Suppressor macrophage treated with lipopolysaccharide for 4 hours (primary cell): ENCODE measurements at regions not wholly inside any gene's neighbourhood (a gene's known extent, or its start where the extent isn't known, plus 50 kb on each side); places are given as distances from the start of the nearest gene placed in this dataset.

ENCODE experiments used
- DNase-seq: peaks from one replicate; pipeline ENCODE4 v3.0.0-alpha.2; 2020

DNA sequence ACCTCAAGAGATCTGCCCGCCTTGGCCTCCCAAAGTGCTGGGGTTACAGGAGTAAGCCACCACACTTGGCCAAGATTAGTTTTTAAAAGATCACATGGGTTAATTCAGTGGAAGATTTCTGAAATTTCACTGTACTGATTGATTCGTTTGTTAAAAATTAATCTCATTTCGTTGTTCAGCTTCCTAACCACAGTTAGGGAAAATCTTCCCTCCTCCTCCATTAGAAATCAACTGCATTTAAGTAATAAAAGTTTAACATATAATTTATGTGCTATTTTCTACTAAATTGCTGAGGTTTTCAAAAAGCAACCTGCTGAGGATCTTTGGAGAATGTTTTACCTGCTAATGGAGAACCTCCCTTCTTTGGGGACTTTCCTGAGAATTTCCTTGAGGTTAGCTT, 522.4 kb downstream of the GATA3 start:
- no peak for DNase-seq

DNA sequence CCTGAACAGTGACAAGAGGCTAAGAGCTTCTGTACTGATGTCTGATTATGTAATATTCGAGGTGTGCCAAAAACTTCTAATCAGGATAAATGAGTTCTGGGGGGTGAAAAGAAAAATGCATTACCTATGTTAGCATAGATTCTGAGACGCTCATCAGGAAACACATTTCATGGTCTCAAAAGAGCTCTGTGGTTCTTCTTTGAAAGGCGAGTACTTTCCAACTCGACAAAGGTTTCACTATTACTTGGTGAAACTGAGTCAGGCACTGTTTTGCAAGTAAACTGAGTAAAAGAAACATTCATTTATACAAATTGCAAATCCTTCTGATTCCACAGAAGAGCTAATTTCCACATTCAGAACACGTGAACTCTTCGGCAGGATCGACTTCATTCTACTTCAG, 523.2 kb downstream of the GATA3 start:
- DNase-seq, result no peak

DNA sequence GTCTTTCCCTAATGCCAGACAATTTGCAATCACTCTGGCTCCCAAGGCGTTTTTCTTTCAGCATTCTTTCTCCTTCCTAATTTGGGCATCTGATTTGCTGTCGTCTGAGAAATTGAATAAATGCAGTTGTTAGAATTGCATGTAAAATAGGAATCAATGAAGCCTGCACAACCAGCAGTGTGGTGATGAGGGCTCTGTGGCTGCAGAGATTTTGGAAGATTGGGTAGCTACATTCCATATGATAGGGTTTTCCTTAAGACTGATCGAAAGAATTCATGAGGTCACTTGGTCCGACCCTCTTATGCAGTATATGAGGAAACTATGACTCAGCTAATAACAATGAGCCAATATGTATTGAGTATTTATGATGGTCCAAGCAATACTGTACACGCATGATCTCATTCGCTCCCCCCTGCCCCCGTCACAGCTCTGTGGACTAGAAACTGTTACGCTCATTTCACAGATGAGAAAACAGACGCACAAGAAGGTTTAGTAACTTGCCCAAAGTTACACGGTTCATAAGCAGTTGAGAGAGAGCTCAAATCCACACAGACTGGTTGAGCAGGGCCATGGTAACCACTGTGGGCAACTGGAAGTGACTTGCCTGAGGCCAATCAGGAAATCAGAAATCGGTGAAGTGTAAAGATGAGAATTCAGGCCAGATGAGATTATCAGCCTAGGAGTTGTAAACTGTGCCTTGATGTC, 527.2 kb downstream of the GATA3 start:
- no peak for DNase-seq

DNA sequence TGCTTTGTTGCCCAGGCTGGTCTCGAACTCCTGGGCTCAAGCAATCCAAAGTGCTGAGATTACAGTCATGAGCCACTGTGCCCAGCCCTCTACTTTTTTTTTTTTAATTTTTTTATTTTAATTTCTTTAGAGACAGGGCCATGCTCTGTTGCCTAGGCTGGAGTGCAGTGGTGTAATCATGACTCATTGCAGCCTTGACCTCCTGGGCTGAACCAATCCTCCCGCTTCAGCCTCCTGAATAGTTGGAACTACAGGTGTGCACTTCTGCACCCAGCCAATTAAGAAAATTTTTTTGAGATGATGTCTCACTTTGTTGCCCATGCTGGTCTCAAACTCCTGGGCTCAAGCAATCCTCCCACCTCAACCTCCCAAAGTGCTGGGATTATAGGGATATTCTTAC, 528.6 kb downstream of the GATA3 start:
- no peak for DNase-seq

DNA sequence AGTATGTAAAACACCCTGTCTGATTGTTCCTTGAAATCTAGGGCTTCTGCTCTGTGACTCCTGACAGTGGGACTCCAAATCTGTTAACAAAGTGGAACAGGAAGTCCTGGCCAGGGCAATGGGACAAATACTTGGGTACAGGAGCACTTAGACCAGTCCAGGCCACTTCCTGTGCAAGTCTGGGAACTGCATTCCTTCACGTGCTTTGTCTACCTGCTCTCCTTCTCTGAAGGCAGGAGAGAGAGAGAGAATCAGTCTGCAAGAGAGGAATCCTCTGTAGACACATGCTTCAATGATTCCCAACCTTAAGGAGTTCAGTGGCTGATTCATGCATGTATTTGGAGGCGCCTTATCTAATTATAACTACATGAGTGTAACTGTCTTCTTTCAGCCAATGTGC, 530.2 kb downstream of the GATA3 start:
- DNase-seq, result no peak

DNA sequence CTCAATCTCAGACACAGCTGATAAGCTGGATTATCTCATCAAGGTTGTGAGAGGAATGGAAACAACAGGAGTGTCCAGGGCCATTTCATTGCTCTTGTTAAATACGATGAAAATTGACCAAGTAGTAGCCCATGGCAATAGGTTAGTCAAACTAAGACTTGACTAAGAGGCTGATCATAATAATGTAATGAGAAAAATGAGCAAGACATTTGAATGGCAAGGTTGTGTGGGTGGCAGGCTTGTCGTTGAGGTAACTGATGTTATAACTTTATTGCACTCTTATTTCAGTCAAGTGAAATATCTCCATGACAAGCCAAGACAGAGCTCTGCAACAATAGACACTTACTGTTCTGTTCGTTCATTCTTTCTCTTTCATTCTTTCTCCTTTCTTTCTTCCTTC, 532.0 kb downstream of the GATA3 start:
- DNase-seq, result no peak

DNA sequence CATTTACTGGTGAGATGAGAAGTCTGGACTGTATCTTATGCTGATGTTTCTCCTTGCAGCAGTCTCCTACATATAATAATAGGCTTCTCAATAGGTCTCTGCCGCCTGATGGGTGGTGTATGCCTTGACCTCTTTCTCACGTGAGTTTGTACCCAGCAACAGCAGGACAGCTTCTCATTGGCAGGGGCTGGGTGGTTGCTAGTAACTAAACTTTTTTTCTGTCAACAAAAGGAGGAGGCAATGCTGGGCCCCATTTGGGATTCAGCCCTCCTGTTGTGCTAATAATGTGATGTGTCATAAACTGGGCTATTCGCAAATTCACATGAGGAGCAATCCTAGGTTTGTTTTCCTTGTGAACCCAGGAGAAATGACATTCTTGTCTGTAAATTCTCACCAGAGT, 533.6 kb downstream of the GATA3 start:
- no peak for DNase-seq

DNA sequence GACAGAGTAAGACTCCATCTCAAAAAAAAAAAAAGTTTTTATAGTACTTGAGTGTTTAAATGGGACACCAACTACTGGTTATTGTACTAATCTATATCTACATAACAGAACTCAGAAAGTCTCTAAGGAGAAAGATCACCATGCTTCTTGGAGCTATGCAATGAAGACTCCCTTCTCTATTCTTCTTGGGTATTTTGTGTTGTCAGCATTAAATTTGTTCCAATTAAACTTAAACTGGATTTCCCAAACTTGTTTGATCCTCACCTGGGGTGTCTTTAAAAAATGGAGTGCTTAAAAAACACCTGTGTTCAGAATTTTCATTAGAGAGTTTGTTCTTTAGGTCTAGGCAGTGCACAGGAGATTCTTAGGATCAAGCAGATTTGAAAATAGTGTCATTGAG, 536.0 kb downstream of the GATA3 start:
- no peak for DNase-seq

DNA sequence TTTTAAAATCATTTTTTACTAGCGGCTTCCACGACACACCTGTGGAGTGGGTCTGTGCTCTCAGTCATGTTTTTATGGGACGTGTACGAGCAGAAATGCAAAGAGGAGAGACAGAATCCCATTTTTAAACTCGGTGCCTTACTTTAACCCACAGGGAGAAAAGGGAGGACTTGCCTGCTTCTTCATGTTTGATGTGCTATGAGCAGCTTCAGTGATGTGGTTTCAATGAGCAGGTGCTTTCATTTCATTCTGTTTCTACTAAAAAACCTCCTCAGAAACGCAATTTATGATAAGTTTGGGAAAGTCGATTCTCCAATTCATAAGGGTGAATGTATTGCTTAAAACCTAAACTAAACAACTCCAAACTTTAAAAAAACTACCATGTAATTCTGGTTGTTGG, 537.2 kb downstream of the GATA3 start:
- DNase-seq, result no peak

DNA sequence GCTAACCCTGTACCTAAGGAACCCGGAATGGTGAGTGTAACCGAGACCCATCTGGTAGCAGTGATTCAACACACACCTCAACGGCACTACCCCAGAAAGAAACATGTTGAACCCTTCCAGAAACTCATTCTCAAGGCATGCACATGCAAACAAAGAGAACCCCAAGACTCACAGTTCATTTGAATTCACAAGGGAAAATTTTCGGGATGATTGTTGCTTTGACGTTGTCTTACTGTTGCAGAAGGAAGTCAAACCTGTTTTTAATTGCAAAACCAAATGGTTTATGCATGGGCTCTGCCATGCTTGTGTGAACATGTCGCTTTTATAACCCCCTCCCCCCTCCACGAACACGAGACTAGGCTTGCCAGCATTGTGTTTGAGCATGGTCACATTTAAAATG, 539.7 kb downstream of the GATA3 start:
- no peak for DNase-seq

DNA sequence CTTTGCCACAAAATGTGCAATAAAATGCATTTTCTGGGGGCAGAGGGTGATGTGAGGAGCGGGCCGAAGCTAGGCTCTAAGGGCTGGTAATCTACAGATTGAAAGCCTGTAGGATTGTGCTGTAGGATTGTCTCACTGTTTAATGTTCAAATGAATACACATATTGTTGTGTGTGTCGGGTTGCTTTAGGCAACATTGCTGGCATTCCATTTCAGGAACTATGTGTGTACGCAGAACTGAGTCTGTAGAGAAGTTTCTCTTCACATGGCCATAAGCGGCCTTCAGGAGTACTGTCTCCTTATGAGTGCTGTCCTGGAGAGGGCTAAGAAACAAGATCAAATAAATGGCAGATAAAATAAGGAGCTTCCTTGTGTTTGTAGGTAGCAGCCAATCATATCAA, 540.2 kb downstream of the GATA3 start:
- no peak for DNase-seq

DNA sequence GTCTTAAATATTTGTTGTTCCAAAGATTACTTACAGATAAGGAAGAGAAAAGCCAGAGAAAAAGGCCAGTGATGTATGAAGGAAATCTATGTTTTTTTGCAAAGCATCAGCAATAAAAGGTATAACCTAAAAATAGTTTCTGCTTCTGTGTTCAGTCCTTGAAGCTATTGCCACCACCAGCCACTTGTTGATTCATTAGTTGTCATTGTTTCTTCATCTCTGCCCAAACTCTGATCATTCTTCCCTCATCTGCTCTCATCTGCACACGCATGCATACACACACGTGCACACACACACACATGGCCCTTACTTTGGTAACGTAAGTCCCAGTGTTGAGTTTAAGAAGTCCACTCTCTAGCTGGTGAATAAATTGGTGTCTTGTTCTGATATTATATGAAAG, 540.7 kb downstream of the GATA3 start:
- no peak for DNase-seq

DNA sequence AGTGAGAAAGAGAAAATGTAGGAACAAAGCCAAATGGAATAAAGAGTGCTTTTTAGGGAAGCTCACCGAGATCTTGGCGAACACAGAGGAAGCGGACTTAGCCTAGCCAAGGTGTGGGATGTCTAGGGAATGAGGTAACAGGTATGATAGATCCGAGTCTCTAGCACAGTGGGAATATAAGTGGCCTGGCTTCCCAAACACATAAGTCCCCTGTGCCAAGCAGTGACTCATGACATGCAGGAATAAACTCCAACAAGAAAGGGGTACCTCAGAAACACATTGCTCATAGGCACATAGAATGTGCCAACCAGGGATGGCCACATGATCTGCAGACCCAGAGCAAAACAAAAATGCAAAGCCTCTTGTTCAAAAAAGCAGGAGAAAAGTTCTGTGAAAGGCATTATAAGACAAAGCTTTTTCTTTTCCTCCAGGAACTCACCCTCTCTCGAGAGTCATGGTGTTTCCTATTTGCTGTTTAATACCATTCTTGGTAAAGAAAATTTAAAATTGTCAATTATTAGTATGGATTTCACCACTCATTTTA, 542.5 kb downstream of the GATA3 start:
- no peak for DNase-seq

DNA sequence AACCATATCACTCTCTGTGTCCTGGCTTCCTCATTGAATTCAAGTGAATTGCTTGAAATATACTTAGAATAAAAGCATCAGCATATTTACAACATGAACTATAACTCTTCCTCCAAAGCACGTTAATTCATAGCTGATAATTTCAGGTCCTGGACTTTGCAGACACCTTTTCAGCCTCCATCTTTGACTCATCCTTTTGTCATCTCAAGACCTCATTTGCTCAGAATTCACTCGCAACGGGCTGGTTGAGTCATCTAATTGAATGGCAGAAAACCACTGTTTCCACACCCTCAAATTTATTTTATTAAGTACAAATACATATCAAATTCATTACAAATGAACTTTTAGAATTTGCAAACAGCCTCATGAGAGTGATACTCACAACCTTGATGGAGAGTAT, 545.7 kb downstream of the GATA3 start:
- no peak for DNase-seq

DNA sequence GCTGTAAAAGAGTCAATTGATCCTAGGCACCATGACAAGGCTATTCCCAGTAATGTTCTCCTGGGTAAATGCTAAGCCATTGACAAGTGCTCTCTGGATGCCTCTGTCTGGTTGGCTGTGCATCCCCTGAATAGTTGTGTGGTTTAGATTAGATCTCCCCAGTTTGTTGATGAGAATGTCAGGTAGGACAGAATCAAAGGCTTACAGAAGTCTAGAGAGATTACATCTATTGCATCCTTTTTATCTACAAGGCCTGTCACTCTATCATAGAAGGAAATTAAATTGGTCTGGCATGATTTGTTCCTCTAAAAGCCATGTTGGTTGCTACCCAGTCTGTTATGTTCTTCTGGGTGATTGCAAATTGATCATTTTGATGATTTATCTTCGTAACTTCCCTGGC, 548.3 kb downstream of the GATA3 start:
- DNase-seq, result no peak

DNA sequence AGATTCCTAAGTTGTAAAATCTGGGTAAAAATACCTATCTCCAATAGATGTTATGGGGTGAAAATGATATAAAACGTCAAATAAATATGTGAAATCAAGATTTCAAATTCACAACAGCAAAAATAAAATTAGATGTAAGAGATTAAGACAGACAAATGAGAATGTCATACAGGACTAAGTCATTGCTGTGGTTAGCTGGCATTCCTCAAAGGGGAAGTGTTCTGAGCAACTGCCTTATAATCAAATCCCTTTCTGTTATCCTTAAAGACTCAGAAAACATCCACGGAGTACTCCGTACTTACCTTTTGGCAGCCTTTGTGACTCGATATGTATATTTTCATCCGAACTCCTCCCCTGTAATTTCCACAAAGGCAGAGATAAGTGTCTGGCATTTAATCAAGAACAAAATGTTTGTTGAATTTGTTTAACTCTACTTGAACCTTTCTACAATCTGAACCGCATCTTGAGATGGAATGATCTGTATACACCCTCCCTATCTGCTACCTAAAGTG, 559.6 kb downstream of the GATA3 start:
- DNase-seq, result no peak

DNA sequence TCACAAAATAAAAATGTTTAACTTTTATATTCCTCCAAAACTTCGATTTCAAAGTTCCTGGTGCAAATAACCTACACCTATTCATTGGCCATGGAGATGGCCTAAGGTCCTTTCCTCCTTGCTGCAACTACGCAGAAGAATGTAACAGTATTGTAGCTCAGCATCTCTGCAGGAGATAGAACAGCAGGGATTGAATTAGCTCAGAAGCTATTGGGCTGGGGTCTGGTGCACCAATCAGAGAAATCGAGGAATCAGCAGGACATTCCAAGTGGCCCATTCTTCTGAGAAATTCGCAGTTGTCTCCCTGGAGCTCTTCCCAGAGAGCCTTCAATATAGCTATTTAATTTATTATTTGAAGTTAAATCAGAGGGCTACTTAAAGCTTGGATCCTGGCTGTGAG, 560.6 kb downstream of the GATA3 start:
- no peak for DNase-seq

DNA sequence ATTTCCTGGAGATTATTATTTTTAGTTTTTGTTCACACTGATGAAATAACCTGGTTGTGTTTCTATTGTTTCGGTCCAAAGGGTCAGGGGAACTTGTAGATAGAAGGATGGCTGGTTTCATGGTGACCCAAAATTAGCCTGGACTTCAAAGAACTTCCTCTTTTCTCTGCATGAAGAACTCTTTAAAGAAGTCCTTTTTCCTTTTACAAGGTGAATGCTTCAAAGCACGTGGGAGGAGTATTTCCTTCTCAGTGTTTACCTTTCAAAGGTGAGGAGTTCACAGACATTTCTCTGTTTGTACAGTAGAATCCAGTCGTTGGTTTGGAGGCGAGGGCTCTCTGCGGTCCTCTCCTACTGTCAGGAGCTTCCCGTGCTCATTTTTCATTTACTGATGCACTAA, 561.7 kb downstream of the GATA3 start:
- no peak for DNase-seq

DNA sequence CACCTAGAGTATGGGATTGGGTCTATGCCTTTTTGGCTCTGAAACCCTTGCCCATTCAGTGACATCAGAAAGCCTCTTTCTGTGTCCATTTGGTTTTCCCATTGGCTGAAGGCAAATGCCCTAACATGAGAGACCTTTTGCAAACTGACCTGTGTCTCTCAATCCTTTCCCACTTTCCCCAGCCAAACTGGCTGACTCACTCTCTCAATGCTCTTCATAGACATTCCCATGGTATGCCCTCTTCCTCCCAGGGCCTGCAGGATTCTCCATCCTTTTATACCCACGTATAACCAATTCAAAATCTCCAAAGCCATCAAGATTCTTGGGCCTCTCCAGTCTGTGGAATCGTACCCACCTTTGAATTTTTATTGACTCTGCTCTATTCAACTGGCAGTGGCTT, 563.3 kb downstream of the GATA3 start:
- no peak for DNase-seq

DNA sequence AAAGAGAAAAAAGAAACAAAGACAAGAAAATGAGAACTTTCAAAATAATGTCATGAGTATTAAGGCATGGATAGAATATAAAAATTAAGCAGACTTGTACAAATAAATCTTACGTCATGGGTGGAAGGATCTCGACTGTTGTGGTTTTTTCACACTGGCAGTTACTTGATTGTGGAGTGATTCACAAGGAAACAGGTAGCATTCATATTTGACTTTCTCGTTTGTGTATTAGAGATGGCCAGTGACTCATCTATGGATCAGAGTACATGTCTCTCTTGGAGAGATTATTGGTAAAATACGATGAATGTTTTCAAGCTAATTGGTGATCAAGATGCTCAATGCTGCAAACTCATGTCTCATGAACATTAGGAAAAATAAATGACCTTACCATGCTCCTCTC, 564.3 kb downstream of the GATA3 start:
- no peak for DNase-seq

DNA sequence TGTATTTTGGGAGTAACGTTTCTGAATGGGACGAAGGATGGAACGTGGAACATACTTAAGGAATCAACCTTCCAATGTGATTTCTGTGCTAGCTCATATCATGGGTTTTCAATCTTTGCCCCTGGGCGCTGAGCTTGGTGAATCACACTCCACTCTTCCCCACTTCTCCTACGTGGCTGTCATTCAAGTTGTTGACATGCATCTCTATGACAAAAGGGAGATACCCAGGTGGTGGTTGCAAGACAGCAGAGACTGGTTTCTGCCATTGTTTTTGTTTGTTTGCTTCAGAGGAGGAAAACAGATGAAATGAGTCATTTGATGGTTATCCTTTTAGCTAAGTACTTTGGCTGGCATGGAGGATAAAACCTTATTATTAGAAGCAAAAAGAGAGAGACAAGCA, 573.9 kb downstream of the GATA3 start:
- DNase-seq, result no peak

DNA sequence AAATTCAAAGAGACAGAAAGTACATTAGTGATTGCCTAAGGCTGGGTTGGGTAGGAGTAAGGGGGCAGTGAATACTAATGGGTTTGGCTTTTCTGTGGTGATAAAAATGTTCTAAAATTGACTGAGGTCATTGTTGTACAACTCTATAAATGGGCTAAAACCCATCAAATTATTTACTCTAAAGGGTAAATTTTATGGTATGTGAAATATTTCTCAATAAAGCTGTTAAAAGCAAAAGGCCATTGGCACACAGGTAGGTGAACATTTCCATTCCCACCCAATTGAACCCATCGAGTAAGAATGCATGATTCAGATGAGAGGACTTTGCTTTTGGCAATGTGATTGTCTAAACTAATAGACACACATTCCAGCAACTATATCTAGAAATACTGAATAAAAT, 579.4 kb downstream of the GATA3 start:
- no peak for DNase-seq

DNA sequence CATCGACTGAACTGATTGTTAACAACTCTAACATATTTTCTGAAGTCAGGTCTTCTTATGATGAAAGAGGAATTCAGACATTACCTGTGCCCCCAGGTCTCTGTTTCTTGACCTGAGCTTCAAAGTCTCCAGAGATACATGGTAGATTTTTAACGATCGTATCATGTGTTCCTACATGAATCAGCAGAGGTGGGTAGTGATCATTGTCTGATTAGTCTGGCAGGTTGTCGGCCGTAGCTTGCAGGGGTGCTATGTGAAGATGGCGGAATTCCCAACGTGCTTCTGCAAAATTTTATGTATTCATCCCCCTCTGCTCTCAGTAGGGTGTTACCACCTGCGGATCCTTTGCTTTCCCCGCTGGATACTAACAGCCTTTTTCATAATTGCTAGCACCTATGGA, 581.9 kb downstream of the GATA3 start:
- DNase-seq, result no peak

DNA sequence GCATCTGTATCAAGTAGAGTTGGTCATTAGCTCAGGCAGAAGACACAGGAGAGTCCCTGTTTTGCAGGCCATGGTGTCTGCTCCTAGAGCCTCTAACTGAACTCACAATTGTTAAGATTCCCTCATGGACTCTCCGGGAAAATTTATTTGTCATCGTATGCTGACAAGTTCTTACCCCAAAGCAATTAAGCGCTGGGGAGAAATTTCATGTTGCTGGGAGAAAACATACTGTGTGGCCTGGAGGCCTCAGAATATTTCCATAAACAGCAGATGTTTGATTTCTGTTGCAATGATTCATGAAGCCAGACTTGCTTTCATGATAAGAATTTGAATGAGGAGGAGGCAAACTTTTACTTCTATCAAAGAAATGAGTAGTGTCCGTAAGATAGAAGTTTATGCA, 583.2 kb downstream of the GATA3 start:
- no peak for DNase-seq

DNA sequence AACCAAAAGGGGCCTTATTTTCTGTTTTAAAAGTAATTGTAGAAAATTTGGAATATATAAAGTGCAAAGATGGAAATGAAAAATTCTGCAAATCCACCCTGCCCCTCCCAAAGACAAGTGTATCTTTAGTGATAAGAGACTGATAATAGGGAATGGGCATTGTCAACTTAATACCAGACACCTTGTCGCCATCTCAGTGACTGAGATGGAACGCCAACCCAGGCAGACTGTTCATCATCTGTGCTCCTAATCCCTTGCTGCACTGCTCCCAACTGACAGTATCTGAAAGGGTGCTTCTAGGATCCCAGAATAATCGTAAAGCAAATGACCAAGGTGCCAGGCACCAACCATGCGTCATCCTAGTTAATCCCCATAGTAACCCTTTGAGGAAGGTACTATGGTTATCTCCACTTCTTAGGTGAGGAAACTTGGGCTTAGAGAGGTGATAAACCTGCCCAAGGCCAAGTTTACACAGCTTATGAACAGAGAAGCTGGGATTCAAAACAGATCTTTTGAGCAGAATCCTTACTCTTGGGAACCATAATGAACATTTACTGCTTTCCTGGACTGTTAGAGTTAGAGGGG, 583.7 kb downstream of the GATA3 start:
- no peak for DNase-seq
